HG03135 (cell line): ENCODE measurements at regions not wholly inside any gene's neighbourhood (a gene's known extent, or its start where the extent isn't known, plus 50 kb on each side); places are given as distances from the start of the nearest gene placed in this dataset.
"Not testable (repeated sequence)": the region's sequence is repeated elsewhere in the genome, so short reads cannot be mapped to it uniquely, and the experiment has no call there.

Source experiments
- ATAC-seq: cut with Tn5 transposase; IDR thresholded peaks from one replicate; pipeline ENCODE4 v1.9.1; 2021; ENCODE audit warnings: mild to moderate bottlenecking, moderate library complexity; ENCODE audit not compliant: unreplicated experiment

DNA sequence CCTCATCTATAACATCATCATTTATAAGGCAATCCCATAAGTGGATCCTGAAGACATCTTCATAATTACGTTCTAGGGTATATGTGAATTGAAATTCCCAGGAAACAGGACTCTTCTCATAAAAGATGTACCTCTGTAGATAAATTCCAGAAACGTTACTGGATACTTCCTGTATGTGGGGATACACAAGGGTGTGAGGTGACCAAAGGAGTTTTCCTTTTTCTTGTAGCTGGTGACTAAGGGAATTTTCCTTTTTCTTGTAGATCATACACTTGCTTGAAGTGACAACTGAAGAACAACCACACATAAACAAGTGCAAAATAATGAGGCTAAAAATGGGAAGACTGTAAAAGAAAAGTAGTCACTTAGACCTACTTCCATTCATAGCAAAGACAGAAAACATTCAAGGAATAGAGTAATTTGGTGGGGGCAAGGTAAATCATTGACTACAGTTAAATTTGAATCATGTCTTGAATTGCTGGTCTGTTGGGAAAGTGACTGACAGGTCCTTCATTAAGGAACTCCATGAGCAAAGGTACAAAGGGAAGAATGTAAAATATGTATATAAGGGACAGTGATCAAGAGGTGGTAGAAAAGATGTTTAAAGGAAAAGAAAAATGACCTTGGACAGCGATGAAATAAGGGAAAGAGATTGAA, 53.2 kb upstream of the UBE2E3 start:
- ATAC-seq: no peak

DNA sequence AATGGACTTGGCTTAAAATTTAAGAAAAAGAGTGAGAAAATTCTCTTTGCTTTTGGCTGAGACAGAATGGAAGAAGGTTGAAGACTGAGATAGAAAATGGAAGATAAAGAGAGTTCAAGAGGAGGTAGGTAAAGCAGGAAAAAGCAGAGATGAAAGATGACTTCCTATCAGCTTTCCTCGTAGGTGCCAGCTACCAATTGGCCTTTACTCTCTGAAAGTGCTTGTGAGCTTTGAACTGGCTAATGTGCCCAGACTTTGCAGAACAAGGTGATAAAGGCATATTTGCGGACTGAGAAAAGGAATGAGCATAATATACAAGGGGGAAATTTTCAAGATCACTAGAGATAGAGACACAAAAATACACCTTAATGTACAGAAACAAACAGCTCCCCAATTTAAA, 54.7 kb upstream of the UBE2E3 start:
- no peak for ATAC-seq

DNA sequence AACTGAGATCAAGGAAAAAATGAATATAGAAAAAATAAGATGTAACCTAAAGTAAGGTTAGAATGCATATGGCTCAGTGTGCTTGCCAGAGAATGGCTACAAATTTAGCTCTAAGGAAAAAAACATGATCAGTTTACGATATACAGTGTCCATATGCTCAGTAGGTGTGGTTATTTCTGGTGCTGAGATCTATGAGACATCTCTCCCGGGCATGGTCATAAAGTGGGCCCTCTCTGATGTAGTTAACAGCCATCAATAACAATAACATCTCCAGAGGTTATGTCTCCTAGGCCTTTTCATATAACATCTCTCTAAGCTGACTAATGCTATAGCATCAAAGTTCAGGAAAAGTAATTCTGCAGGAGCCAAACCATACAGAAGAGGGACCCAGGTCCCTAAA, 56.3 kb upstream of the UBE2E3 start:
- no peak for ATAC-seq

DNA sequence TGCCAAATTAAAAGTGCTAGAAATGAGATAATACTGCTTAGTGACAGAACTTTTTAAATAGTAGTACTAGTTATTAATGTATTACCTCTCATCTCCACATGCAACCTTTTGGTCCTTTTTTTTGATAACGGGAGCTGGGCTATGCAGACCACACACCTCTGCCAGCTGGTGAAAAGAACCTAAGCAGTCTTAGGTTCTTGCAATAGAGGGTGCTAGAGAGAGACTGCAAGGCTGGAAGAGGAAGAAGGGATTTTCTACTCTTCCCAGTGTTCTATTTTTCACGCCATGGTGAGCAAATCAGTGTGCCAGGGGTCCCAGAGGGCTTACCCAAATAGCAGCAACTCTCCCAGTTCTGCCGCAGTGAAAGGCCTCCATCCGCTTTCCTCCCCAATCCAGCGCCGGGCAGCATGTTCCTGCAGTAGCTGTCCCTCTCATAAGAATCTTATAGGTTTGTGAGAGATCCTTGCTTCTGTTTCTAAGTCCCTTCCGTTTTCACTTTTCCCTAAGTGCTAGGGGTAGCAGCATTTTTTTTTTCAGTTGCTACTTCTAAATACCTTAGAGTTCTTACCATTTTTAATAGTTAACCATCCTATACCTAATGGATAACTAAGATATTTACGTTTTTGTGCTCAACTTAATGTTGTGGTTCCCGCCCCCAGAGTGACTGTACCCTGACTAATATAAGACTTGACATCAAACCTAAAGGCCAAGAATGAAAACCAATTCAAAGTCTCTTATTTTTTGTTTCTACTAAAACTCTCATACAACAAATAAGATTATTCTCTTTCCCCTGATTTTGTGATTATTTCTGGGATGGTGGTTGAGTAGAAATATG, 69.4 kb upstream of the UBE2E3 start:
- no peak for ATAC-seq

DNA sequence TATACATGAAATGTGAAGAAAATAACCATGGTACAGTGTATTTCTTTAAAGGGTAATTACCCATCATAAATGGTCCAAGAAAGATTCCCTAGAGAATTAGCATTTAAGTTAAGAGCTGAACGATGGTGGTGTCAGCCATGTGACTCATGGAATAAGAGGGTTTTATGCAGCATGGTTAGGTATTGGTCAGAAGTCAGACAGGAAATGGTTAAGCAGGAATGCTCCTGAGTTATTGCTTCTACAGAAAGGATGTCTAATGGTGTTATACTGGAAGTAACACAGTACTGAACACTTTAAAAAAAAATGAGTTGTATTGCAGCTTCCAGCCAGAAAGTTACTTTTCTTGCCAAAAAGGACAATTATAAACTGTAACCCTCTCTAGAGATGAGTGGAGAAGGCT, 72.7 kb upstream of the UBE2E3 start:
- ATAC-seq: no peak

DNA sequence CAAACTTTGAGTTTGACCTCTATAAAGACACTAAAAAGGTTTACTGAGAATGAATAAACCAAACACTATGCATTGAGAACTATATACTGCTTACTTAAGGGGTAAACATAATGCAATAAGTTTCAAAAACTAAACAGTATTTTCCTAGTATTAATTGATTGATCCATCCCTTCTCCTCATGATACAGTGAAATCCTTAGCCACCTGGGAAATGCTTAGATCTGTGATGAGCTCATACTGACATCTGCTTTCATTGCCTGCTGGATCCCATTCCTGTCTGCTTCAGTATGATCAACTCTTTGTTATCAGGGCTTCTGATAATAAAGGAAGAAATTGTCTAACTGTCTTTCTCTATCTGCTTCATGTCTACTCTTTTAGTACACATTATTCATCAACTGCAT, 74.9 kb upstream of the UBE2E3 start:
- no peak for ATAC-seq

DNA sequence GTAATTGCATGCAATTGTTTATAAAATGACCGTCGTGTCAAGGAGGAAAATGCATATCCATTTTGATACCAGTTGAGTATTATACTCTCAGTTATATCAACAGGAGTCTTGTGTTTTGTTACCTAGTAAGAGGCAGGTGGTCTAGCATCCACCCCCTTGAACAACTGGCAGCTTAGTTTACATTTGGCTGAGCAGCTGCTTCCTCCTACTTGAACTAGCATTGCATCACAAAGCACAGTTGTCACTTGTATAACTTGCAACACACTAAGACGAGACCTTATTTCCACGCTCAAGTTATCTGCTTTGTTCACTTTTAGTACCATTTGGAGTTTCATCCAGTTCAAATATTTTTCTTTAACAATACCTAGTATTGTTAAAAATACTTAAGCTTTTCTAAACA, 75.4 kb upstream of the UBE2E3 start:
- ATAC-seq: no peak

DNA sequence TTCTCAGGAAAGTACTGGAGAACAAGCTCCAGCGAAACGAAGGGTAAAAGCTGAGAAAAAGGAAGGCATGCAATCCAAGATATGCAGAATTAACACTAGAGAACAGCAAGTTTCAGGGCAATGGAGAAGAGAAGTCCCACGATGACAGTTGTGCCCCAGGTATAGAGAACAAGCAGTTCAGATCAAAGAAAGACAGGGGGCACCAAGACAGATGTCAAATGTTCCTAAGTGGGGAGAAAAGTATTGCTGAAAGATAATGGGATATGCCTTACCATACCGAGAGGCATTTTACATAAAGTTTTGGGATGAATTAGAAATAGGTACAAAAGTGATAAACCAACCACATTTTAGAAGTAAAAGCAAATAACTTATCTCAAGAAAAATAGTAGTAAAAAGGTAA, 79.1 kb upstream of the UBE2E3 start:
- ATAC-seq: no peak

DNA sequence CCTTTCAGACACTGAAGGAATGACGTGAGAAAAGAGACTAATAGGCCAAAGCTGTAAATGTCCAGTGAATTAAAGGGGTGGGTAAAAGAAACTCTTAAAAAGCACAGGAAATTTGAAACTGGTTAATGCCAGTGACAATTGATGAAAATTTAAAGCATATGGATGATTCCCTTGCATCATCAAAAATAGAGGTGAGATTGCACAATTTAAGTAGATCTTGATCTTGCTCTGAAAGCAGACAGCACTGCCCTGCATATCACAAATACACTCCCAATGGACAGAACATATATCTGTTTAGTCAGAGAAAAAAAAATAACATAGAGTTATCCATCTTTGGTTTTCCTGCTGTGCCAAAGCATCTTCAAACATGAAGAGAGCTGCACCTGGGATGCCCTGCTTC, 86.7 kb upstream of the UBE2E3 start:
- ATAC-seq: no peak

DNA sequence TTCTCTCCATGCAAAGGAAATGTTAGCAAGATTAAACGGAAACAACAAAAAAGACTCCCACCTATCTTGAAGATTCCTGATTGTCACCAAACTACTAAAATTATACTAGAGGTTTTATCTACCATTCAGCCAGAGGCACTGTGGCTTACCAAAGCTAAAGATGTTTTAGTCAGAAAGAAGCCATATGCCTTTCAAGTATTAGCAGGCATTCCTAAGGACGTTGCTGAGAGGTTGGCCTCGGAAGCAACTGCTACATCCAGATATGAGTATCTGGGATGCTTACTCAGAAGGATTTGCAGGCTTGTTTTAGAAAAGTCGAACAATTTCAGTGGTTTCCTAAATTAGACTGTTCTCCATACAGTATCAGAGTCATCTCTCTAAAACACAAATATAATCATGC, 88.3 kb upstream of the UBE2E3 start:
- ATAC-seq: no peak

DNA sequence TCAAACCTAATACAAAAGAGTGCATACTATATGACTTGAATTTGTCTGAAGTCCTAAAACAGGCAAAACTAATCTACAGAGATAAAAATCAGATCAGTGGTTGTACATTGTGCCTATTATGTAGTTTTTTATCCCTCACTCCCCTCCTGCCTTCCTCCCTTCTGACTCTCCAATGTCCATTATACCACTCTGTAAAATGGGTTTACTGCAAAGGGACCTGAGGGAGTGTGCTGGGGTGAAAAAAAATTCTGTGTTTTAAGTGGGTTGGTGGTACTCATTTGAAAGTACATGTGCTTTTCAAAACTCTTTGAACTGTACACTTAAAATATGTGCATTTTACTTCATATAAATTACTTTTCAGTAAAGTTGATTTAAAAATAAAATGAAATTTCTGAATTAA, 89.0 kb upstream of the UBE2E3 start:
- no peak for ATAC-seq

DNA sequence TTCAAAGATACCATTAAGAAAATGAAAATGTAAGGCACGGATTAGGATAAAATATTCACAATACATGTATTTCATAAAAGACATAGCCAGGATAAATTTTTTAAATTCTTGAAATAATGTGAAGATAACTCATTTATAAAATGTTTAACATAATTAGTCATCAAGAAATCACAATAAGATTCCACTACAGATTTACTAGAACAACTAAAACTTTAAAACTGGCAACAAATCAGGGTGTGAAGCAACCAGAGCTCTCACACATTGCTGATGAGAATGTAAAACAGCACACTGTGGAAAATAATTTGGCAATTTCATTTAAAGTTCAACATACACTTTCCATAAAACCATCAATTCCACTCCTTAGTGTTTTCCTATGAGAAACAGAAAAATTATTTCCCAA, 89.6 kb upstream of the UBE2E3 start:
- ATAC-seq: no peak

DNA sequence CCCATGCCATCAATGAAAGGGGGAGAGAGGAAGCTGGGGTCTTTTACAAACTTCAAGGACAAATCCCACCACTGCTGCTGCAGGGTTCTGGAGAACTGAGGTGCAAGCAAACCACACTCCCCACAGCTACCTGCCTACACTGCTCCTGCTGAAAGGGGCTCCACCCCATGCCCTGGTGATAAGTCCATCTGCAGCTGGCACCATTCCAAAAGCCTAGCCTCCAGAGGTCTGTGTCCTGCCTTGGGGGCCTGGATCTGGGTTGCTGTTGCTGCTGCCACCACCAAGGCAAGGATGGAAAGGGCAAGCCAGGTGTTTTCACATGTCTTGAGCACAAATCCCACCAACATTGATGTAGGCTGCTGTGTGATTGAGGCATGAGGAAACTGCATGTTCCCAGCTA, 97.4 kb upstream of the UBE2E3 start:
- ATAC-seq: no peak

DNA sequence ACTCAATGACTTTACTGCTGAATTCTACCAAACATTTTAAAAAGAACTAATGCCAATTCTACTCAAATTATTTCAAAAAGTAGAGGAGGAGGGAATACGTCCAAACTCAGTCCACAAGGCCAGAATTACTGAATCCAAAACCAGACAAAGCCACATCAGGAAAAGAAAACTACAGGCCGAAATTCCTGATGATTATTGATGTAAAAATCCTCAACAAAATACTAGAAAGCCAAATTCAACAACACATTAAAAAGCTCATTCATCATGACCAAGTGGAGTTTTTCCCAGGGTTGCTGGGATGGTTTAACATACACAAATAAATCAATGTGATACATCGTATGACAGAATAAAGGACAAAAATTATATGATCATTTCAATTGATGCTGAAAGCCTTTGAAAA, 103.9 kb upstream of the UBE2E3 start:
- no peak for ATAC-seq

DNA sequence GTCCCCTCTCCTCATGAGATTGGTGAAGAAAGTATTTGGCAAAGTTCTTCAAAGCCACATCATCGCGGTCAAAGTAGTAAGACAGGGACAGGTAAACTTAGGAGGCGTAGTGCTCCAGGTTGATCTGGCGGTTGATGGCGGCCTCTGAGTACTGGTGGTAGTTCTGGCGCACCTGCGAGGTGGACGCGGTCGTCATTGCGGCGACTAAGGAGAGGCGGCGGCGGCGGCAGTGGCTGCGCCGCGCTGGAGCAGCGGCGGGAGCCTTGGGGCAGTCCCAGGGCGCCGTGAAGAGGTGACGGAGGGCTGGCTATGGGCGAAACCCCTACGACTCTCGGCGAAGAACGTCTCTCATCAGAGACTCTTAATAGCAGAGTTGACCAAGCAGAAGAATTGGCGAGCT, 107.2 kb upstream of the UBE2E3 start:
- no peak for ATAC-seq

DNA sequence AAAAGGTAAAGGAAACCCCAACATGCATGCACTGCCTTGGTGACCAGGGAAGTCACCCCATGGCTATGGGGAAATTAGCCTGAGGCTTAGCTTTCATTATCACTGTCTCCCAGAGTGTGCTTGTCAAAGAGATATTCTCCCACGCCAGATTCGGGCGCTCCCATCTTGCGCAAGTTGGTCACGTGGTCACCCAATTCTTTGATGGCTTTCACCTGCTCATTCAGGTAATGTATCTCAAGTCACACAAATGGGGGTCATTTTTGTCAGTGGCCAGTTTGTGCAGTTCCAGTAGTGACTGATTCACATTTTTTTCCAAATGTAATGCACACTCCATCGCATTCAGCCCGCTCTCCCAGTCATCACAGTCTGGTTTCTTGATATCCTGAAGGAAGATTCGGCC, 107.6 kb upstream of the UBE2E3 start:
- ATAC-seq: not testable (repeated sequence)

DNA sequence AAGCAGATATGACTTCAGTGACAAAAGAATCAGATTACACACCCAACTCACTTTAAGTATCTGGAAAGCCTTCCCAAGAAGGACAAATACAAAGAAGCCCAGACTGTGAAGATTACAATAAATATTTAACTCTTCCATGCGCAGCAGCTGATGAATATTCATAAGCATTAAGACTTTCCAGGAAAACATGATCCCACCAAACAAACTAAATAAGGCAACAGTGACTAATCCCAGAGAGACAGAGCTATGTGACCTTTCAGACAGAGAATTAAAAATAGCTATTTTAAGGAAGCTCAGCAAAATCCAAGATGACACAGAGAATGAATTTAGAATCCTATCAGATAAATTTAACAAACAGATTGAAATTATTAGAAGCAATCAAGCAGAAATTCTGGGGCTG, 108.2 kb upstream of the UBE2E3 start:
- no peak for ATAC-seq

DNA sequence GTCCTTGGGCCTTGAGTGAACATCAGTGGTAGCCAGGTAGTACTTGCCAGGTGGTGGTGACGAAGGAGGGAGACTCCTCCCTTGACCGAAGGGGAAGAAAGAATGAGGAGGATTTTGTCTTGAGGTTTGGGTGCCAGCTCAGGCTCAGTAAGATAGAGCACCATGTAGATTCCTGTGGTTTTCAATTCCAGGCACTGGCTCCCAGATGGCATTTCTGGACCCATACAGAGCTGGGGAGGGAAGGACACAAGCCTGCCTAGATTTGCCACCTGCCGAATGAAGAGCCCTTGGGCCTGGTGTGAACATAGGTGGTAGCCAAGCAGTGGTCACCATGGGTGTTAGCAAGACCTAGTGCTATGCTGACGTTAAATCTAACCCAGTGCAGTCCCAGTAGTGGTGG, 108.8 kb upstream of the UBE2E3 start:
- no peak for ATAC-seq

DNA sequence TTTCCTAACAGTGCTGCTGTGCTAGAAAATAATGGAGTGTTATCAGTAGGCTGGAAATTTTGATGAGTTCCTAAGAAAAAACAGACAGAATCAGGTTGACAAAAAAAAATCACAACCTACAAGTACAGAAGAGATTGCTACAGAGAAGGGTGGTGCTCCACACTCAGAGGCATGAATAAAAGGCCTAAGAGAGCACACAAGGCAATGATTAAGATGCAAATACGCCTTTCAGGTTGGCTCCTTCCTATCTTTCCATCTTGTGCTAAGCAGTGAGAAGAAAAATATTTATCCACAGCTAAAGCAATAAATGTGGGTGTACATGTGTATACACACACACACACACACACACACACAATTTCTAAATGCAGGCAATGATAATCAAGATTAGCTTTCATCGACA, 130.6 kb upstream of the UBE2E3 start:
- no peak for ATAC-seq

DNA sequence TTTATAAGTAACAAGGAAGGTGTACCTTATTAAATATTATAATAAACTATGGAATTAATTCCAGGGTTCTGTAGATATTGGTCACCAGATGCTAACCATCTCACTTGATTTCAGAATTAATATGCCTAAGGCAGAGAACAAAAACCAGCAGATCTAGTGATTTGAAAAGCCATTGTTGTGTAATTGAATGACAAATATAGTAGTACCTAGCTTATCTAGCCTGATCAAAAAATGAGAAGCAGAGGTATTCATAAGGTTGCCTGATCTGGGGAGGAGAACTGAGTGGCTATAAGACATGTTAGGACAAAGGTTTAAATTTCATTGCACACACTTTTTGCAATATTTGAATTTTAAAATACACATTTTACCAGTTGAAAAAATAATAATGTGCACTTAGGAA, 132.0 kb upstream of the UBE2E3 start:
- ATAC-seq: no peak

DNA sequence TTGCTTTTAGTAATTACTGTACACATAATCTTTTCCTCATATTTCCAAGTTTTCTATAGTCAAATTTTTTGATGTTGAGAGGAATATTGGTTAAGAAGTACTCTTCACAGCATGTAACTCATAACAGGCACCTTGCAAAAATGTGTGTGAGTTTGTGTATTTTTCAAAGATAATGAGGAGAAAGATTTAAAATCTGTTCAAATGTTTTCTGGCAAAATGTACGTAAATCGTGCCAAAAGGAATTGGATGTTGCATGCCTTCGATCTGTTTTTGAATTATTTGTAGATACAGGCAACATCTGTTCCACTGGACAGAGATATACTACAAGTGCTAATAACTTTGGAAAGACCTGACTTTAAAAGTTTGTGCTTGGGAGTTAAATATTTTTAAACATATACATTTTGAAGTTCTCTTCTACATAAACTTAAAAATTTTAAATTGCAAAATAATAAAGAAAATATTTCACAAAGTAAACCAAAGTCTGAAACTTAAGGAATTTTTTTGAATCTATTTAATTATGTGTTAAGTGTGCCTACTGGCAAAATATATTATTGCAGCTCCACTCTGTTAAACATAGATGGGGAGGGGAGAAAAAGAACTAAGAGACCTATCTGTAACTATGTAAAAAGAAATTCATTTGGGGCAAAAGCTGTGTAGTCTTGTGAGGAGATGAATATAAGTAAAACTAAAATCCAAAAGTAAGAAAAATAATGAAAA, 133.5 kb upstream of the UBE2E3 start:
- ATAC-seq: no peak

DNA sequence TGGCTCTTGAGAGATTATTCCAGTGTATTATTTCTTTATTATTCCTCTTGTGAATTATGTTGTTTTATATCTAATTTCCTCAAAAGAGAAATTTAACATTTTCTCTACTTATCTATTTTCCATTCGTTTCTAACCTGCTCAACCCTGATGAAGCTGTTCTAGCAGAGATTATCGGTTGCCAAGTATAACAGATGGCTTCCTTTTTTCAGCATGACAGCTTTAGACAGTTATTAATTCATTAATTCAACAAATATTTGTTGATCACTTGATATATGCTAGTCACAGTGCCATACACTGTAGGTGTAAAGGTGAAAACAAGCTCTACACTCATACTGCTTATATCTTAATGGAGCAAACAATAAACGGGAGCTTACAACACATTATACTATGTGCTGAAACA, 137.9 kb upstream of the UBE2E3 start:
- ATAC-seq: no peak
